Middle frontal gyrus (tissue), 1 donor: ENCODE measurements at regions not wholly inside any gene's neighbourhood (a gene's known extent, or its start where the extent isn't known, plus 50 kb on each side); places are given as distances from the start of the nearest gene placed in this dataset.

Source experiments
- DNase-seq: peaks from one replicate; pipeline ENCODE4 v3.0.0-alpha.2; 2015; ENCODE audit warnings: low spot score; ENCODE audit errors: extremely low spot score

GRCh38 chr1:113219377-113219776 is 146.4 kb downstream of the LRIG2 start:
- no peak for DNase-seq

- no peak for DNase-seq
Observed at GRCh38 chr1:113219828-113220227, 146.8 kb downstream of the LRIG2 start.

GRCh38 chr1:113223040-113223439 is 150.0 kb downstream of the LRIG2 start:
- no peak for DNase-seq

- no peak for DNase-seq
Observed at GRCh38 chr1:113223546-113223945, 150.5 kb downstream of the LRIG2 start.

- DNase-seq: peak; percentile 51
Observed at GRCh38 chr1:113226148-113226547, 153.2 kb downstream of the LRIG2 start.

GRCh38 chr1:113231866-113232265 is 158.4 kb upstream of the MAGI3 start:
- DNase-seq: no peak

GRCh38 chr1:113233441-113233840 is 156.9 kb upstream of the MAGI3 start:
- no peak for DNase-seq

- DNase-seq: no peak
Observed at GRCh38 chr1:113241237-113241636, 149.1 kb upstream of the MAGI3 start.

GRCh38 chr1:113242481-113242880 is 147.8 kb upstream of the MAGI3 start:
- DNase-seq: no peak

- no peak for DNase-seq
Observed at GRCh38 chr1:113243529-113243928, 146.8 kb upstream of the MAGI3 start.

GRCh38 chr1:113244112-113244820 is 146.0 kb upstream of the MAGI3 start:
- DNase-seq: no peak

- DNase-seq: no peak
Observed at GRCh38 chr1:113245252-113245651, 145.1 kb upstream of the MAGI3 start.

- no peak for DNase-seq
Observed at GRCh38 chr1:113246929-113247328, 143.4 kb upstream of the MAGI3 start.

GRCh38 chr1:113247355-113247754 is 143.0 kb upstream of the MAGI3 start:
- no peak for DNase-seq

- DNase-seq: no peak
Observed at GRCh38 chr1:113247782-113248181, 142.5 kb upstream of the MAGI3 start.

GRCh38 chr1:113248494-113248893 is 141.8 kb upstream of the MAGI3 start:
- no peak for DNase-seq

- DNase-seq: no peak
Observed at GRCh38 chr1:113250161-113250560, 140.2 kb upstream of the MAGI3 start.

GRCh38 chr1:113252166-113252565 is 138.1 kb upstream of the MAGI3 start:
- DNase-seq: no peak

GRCh38 chr1:113253187-113253586 is 137.1 kb upstream of the MAGI3 start:
- no peak for DNase-seq

- DNase-seq: no peak
Observed at GRCh38 chr1:113253590-113253989, 136.7 kb upstream of the MAGI3 start.

- DNase-seq: no peak
Observed at GRCh38 chr1:113255038-113255719, 135.1 kb upstream of the MAGI3 start.

- no peak for DNase-seq
Observed at GRCh38 chr1:113255720-113256347, 134.5 kb upstream of the MAGI3 start.

GRCh38 chr1:113256348-113256729 is 134.0 kb upstream of the MAGI3 start:
- DNase-seq: no peak
